ELR (cell line): ENCODE measurements at regions not wholly inside any gene's neighbourhood (a gene's known extent, or its start where the extent isn't known, plus 50 kb on each side); places are given as distances from the start of the nearest gene placed in this dataset.

Experiments used
- DNase-seq: peaks from one replicate; pipeline ENCODE4 v3.0.0-alpha.2; 2015; ENCODE audit warnings: low read depth

DNA sequence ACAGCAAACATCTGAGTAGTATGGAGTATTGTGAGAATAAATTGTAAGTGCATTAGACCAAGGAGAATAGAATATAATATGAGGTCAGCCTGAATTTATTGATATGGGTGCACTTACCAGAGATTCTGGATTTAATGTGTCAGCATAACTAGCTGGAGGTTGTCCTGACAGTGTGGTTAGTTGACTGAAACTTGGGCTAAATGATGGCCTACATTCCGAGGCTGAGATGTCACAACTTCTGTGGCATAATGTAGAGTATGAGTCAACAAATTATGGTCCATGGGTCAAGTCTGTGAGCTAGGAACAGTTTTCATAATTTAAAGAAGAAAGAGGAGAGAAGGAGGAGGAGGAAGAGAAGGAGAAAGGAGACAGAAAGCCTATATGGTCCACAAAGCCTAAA, 127.6 kb downstream of the QPCT start:
- peak; percentile 82 for DNase-seq

DNA sequence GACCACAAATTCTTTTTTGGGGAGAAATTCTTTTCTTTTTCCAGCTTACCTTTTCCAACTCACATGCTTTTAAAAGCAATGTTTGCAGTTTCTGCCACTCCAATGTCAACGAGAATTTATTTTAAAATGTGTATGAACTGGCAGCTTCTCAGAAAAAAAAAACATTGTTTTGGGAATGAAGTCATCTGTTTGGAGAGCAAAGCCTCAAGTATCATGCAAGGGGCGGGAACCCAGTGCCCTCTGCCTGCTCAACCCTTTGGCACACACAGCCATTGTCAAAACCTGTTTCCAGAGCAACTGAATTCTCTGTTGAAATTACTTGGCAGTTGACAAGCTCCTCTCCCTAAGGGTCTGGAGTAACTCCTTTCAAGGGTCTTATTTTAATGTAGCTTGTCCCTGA, 128.5 kb downstream of the QPCT start:
- DNase-seq, result peak; percentile 51

- no peak for DNase-seq
Measured at GRCh38 chr2:37476411-37476810, 132.0 kb downstream of the QPCT start.

DNA sequence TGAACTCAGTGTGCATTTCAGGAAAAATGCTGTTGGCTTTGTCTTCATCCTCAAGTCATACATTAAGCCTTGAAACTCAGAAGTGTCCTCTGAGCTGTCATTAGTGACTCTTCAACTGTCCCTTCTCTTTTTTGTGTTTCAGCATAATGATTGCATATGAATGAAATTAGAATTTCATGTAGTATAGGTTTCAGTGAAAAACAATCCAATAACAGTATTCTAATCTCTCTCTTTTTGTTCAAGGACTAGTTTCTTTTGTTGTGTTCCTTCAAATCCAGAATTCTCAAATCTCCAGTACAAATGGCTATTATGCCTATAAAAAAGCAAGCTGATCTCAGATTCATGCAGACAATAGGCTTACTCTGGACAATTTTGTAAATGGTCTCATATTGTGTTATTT, 133.5 kb downstream of the QPCT start:
- DNase-seq, result no peak

DNA sequence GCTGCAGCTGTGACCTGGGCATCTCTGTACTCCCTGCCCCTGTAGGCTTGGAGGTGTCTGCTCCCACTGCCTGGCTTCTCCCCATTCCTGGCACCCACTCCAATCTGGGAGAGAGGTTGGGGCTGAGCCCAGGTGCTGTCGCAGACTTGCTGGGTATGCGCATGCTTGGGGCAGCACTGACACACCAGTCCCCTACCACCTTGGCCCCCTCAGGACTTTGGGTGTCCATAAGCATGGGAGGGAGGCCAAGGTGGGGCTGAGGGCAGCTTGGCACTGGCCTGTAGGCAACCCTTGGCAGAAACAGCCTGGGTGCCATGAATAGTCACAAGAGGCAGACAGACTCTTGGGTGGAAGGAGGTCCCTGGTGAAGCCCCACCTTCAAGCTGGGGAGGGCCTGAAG, 136.8 kb downstream of the QPCT start:
- DNase-seq, result no peak

GRCh38 chr2:37489041-37489456, 144.6 kb downstream of the QPCT start:
- DNase-seq, result no peak

GRCh38 chr2:37489536-37489935, 145.1 kb downstream of the QPCT start:
- no peak for DNase-seq

GRCh38 chr2:37493425-37493824, 149.0 kb downstream of the QPCT start:
- no peak for DNase-seq

- DNase-seq, result no peak
Measured at GRCh38 chr2:37499113-37499512, 154.7 kb downstream of the QPCT start.

DNA sequence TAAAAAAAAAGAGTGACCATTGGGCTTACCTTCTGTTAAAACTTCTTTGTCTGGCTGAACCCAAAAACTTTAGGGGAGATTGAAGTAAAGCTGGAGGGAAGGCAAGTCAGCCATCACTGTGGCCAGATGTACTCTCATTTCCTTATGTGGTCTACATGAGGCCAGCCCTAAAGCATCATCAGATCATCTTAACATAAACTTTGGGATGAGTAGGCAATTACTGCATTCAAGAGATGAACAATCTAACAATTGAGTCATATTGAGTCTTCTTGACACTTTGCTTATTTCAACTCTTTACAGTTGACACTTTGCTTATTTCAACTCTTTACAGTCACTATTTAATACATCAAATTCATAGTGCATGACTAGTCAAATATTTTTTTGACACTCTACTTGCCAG, 155.6 kb downstream of the QPCT start:
- peak; percentile 88 for DNase-seq

- no peak for DNase-seq
Measured at GRCh38 chr2:37501113-37501512, 156.7 kb downstream of the QPCT start.

- DNase-seq, result no peak
Measured at GRCh38 chr2:37506407-37507050, 162.1 kb downstream of the QPCT start.

DNA sequence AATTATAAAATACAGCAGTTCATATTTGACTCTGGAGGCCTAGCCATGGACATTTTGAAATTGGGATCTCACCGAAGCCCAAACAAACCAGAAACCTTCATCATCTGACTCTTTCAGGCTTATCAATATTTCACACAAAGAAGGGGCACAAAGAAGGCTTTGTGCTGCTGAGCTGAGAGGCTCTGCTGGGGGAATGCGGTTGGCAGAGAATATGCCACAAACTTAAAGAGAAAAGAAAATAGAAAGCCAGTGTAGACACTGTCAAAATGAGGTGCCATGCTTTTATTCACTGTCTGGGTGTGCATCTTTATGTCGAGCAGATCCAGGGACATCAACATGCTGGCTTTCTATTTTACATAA, 162.6 kb downstream of the QPCT start:
- no peak for DNase-seq

- DNase-seq, result no peak
Measured at GRCh38 chr2:37507703-37508102, 163.3 kb downstream of the QPCT start.

DNA sequence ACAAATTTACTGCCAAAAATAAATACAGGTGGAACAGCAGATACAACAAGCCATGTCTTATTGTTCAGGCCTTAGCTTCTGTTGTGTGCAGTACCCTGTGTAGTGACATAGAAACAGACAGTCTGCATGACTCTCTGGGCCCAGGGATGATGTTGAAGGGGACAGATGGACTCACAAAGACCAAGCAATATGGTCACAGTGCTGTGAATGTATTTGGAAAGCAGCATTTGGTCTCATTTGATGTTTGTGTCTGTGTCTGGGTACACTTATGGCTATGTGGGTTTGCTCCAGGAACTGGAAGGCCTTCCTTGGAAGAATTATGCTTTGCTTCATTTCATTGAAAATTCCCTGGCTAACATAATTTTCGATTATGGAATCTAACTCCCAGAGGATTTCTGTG, 158.5 kb downstream of the CDC42EP3 start:
- DNase-seq, result no peak

DNA sequence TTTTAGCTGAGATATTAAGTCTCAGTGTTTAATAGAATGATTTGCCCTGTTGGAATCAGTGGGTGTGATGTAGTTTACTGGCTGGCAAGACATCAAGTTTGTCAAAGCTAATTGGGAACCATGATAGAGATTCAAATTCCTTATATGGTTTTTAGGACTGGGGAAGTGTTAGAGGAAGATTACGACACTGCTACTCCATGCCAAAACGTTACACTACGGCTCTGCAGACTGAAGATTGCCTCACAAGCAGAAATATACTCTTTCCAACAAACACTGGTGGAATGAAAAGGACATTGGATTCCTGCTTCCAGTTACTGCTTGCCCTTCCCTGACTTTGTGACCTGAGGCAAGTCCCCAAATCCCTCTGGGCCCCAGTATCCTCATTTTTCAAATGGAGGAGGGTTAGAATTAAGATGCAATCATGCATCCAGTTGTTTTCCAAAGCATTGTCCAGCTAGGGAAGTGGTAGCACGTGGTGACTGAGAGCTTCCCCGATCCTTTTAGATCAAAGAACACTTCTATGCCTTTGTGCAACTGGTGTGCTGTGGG, 147.6 kb downstream of the CDC42EP3 start:
- no peak for DNase-seq

- peak; percentile 24 for DNase-seq
Measured at GRCh38 chr2:37526323-37526722, 145.1 kb downstream of the CDC42EP3 start.

- DNase-seq, result no peak
Measured at GRCh38 chr2:37526856-37527255, 144.6 kb downstream of the CDC42EP3 start.

DNA sequence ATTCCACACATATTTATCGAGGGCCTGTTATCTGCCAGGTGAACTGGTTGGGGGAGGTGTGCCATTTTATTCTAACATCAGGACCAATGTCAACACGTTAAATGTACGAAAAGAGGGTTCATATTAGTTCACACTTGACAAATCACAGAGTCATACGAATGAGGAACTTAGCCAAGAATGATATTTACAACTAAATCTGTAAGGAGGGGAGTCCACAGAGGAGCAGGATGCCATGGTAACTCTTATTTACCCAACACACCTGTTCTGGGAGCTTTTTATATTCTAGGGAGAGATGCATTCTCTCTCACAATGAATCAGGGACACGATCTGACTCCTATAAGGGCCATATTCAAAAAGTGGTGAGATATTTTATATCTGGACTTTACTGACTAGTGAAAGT, 144.1 kb downstream of the CDC42EP3 start:
- no peak for DNase-seq

DNA sequence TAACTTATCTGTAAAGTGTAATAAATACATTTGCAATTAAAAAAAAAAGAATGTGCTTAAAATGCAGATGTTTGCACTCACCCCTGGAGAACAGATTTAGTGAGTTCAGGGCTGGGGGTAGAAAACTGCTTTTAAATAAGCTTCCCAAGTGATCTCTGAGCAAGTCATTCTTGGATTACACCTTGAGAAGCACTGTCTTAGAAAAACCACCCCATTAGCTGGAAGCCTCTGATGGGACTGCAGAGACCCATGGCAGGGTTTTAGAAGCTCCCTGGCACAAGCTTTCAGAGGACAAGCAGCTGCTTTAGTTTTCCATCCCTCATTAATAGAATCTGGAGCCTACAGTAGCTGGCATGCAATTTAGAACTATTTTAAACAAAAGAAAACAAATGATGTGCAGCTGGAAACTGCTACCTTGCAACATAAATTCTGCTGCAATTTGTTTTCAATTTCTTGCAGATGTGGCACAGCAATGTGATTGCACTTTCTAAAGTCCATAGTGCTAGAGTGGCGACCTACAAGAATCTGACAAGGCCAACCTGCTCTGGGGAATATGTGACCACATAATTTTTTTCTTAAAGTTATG, 141.5 kb downstream of the CDC42EP3 start:
- DNase-seq, result no peak

DNA sequence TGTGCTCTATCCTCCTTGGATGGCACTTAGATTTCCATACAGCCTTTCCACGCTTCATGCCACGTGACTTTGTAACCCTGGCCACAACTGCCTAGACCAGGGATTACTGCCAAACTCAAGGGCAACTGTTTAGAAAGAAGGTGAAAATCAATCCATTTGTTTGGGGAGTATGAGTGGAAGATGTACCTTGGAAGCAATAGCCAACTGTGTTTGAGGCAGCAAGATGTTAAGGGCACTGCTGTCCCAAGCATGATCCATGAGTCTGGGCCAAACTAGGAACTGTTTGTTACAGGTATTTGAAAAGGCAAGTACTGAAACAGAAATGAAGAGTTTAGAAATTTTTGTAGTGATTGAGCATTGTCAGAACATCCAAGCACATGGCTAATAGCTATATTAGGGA, 138.9 kb downstream of the CDC42EP3 start:
- no peak for DNase-seq

- no peak for DNase-seq
Measured at GRCh38 chr2:37537316-37537715, 134.1 kb downstream of the CDC42EP3 start.

GRCh38 chr2:37541516-37541915, 129.9 kb downstream of the CDC42EP3 start:
- DNase-seq, result no peak

GRCh38 chr2:37543999-37544557, 127.4 kb downstream of the CDC42EP3 start:
- no peak for DNase-seq
